BJ (cell line): ENCODE measurements at regions not wholly inside any gene's neighbourhood (a gene's known extent, or its start where the extent isn't known, plus 50 kb on each side); places are given as distances from the start of the nearest gene placed in this dataset.

Experiments used
- CTCF ChIA-PET: fragments of 350-600 bp; formaldehyde crosslinking; extraction: SDS; loops from one replicate; lab custom pipeline; 2021; ENCODE audit warnings: antibody characterized with exemption, inconsistent platforms; lab: Yijun Ruan, JAX
- POLR2A ChIA-PET: fragments of 300-600 bp; sonication (Branson Sonifier 250); formaldehyde crosslinking; extraction: SDS; loops from one replicate; lab custom pipeline; 2021; ENCODE audit warnings: antibody characterized with exemption; lab: Charles Lee
- DNase-seq: peaks from one replicate; pipeline ENCODE4 v3.0.0-alpha.2; 2011; ENCODE audit warnings: low read depth
- H3K27me3 ChIP-seq: 2 replicates; pipeline ENCODE4 v1.6.0; 2011; ENCODE audit warnings: low read length; ENCODE audit not compliant: control insufficient read depth, insufficient read depth
- H3K36me3 ChIP-seq: 2 replicates; pipeline ENCODE4 v1.5.1; 2011; ENCODE audit warnings: low read length; ENCODE audit not compliant: control insufficient read depth, insufficient read depth
- H3K4me3 ChIP-seq: 2 replicates; pipeline ENCODE4 v1.5.1; 2011; ENCODE audit warnings: low read depth, mild to moderate bottlenecking, control low read depth, low read length
- TF ChIP-seq, protein P1 (sequence below): IDR thresholded peaks from 2 replicates; pipeline ENCODE4 v1.5.1; 2011; ENCODE audit warnings: low read depth, mild to moderate bottlenecking, control low read depth, inconsistent platforms, low read length, moderate library complexity; ENCODE audit not compliant: insufficient read depth

DNA sequence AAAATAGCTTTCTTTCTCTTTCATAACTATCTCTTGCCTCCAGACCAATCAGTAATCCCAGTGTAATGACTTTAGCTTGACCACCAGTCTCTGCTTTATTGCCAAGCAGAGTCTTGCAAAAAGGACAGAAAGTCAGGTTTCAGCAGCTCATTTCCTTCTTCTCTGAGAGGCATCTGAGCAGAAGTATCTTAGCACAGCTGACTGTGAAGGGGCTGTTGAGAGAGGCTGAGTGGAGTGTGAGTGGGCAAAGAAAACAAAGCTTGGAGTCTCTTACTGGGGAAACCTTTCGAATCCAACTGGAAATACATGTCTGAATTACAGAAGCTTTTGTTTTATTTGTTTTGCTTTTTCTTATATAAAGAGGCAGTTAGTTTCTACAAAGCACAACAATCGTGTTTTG lies 170.3 kb upstream of the IGFBP7 start:
- H3K36me3 ChIP-seq = no peaks in the 10 kb centered on the region
- POLR2A ChIA-PET = no interaction called here
- peaks cover 5% of the 10 kb centered on the region for H3K27me3 ChIP-seq
- CTCF ChIA-PET = no interaction called here
- TF ChIP-seq, protein P1, sequence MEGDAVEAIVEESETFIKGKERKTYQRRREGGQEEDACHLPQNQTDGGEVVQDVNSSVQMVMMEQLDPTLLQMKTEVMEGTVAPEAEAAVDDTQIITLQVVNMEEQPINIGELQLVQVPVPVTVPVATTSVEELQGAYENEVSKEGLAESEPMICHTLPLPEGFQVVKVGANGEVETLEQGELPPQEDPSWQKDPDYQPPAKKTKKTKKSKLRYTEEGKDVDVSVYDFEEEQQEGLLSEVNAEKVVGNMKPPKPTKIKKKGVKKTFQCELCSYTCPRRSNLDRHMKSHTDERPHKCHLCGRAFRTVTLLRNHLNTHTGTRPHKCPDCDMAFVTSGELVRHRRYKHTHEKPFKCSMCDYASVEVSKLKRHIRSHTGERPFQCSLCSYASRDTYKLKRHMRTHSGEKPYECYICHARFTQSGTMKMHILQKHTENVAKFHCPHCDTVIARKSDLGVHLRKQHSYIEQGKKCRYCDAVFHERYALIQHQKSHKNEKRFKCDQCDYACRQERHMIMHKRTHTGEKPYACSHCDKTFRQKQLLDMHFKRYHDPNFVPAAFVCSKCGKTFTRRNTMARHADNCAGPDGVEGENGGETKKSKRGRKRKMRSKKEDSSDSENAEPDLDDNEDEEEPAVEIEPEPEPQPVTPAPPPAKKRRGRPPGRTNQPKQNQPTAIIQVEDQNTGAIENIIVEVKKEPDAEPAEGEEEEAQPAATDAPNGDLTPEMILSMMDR = no peak
- no peak overlapping the region for H3K4me3 ChIP-seq
- no peak for DNase-seq

GRCh38 chr4:57278780-57279179 lies 168.6 kb upstream of the IGFBP7 start:
- H3K27me3 ChIP-seq = peaks cover 4% of the 10 kb centered on the region
- H3K4me3 ChIP-seq = no peak overlapping the region
- no peak for DNase-seq
- TF ChIP-seq, protein P1 = no peak
- POLR2A ChIA-PET = no interaction called here
- CTCF ChIA-PET = interaction anchor here (1.0 kb wide), 1 partner anchor 16 kb away, joined by 3 read pairs; no protein-coding TSS in a partner anchor
- H3K36me3 ChIP-seq = no peaks in the 10 kb centered on the region

GRCh38 chr4:57274082-57274481 lies 163.9 kb upstream of the IGFBP7 start:
- ChIA-PET POLR2A (no interaction called here), CTCF (interaction anchor here (0.7 to 1.2 kb wide), 4 partner anchors 12 to 110 kb away, joined by 3 read pairs; no protein-coding TSS in a partner anchor)
- TF ChIP-seq, protein P1 = no peak

GRCh38 chr4:57270346-57270745 lies 160.2 kb upstream of the IGFBP7 start:
- ChIA-PET POLR2A (no interaction called here), CTCF (interaction anchor here (0.8 kb wide), 1 partner anchor 106 kb away, joined by 3 read pairs; no protein-coding TSS in a partner anchor)
- no peak overlapping the region for H3K4me3 ChIP-seq
- DNase-seq = no peak
- H3K36me3 ChIP-seq = no peaks in the 10 kb centered on the region
- no peaks in the 10 kb centered on the region for H3K27me3 ChIP-seq
- TF ChIP-seq, protein P1 = no peak

More at GRCh38 chr4:57274082-57274481, 163.9 kb upstream of the IGFBP7 start:
- Histone ChIP-seq H3K27me3 (peaks cover 2% of the 10 kb centered on the region; the same call in 1 of the 2 replicates), H3K4me3 (no peak overlapping the region), H3K36me3 (no peaks in the 10 kb centered on the region)
- DNase-seq = no peak

- TF ChIP-seq, protein P1 = no peak
- POLR2A ChIA-PET = no interaction called here
- H3K27me3 ChIP-seq = no peaks in the 10 kb centered on the region
- H3K4me3 ChIP-seq = no peak overlapping the region
- H3K36me3 ChIP-seq = no peaks in the 10 kb centered on the region
- CTCF ChIA-PET = no interaction called here
- DNase-seq = no peak
Measured at GRCh38 chr4:57265831-57266582, 155.8 kb upstream of the IGFBP7 start.
